ENCODE measurements at regions not wholly inside any gene's neighbourhood (a gene's known extent, or its start where the extent isn't known, plus 50 kb on each side); places are given as distances from the start of the nearest gene placed in this dataset.

DNA sequence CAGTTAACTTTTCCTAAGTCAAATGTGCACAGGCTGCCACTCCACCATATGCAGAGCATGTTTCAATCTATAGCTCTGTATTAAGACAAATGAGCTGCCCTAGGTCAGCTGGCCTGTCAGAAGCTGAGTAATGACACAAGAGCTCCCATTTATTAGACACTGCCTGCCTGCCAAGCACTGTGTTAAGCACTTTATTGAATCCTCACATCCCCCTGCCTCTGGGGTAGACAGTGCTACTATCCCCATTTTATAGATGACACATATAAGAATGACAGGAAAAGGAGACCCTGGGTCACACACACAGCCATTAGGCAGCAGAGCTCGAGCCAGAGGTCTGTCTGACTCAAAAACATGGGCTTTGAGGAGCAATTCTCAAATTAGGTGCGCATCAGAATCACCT lies 179.8 kb upstream of the PDE1C start:
- TF ChIP-seq, protein P1, sequence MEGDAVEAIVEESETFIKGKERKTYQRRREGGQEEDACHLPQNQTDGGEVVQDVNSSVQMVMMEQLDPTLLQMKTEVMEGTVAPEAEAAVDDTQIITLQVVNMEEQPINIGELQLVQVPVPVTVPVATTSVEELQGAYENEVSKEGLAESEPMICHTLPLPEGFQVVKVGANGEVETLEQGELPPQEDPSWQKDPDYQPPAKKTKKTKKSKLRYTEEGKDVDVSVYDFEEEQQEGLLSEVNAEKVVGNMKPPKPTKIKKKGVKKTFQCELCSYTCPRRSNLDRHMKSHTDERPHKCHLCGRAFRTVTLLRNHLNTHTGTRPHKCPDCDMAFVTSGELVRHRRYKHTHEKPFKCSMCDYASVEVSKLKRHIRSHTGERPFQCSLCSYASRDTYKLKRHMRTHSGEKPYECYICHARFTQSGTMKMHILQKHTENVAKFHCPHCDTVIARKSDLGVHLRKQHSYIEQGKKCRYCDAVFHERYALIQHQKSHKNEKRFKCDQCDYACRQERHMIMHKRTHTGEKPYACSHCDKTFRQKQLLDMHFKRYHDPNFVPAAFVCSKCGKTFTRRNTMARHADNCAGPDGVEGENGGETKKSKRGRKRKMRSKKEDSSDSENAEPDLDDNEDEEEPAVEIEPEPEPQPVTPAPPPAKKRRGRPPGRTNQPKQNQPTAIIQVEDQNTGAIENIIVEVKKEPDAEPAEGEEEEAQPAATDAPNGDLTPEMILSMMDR (IDR thresholded peaks at IDR 0.05; ENCODE audit: low read depth, low read length) = no peak
- H3K4me3 ChIP-seq (ENCODE audit: low read depth, low read length) = no peak overlapping the region

DNA sequence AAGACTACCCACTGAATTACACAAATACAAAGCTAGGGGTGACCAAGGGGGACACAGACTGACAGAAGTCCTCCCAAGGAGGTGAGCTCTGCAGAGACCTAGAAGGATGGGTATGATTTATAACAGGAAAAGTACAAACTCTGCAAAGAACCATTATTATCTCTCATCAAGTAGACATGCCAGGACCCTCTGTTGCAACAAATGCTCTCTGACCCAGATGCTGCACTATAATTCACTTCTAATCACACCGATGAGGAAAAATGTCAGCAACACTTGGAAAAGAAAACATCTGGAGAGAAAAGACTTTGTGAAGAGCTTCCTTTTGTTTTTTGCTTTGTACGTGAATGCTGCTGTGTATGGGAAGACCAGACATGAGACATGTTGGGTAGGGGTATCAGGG lies 178.3 kb upstream of the PDE1C start:
- TF ChIP-seq, protein P1 (IDR thresholded peaks at IDR 0.05; ENCODE audit: low read depth, low read length) = no peak
- no peak overlapping the region for H3K4me3 ChIP-seq (ENCODE audit: low read depth, low read length)

DNA sequence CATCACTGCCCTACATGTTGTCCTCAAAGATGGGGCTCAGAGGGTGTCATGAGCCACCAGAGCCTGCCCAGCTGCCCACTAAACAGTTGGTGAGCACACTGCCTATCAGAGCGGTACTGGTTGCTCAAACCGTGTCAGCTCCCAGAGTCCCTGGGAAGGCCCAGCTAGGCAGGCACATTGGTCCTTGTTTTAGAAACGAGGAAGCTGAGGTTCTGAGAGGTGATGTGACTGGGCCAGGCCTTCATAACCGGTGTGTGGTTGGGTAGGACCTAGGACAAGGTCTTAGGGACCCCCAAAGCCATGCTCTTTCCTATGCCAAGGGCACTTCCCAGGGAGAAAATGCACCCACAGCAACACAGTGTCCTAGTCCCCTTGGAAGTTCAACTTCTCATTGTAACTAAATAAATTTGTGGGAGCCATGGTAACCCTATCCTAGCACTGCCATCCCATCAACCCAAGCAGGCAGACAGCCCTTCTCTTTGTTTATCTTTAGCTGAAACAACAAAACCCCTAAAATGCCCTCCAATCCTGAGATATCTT lies 174.7 kb upstream of the PDE1C start:
- H3K4me3 ChIP-seq (ENCODE audit: low read depth, low read length) = no peak overlapping the region
- TF ChIP-seq, protein P1 (IDR thresholded peaks at IDR 0.05; ENCODE audit: low read depth, low read length) = no peak

GRCh38 chr7:32243687-32244290 lies 173.6 kb upstream of the PDE1C start:
- no peak overlapping the region for H3K4me3 ChIP-seq (ENCODE audit: low read depth, low read length)
- TF ChIP-seq, protein P1 (IDR thresholded peaks at IDR 0.05; ENCODE audit: low read depth, low read length) = no peak

- TF ChIP-seq, protein P1 (IDR thresholded peaks at IDR 0.05; ENCODE audit: low read depth, low read length) = no peak
- no peak overlapping the region for H3K4me3 ChIP-seq (ENCODE audit: low read depth, low read length)
Observed at GRCh38 chr7:32242436-32242835, 172.2 kb upstream of the PDE1C start.

- no peak overlapping the region for H3K4me3 ChIP-seq (ENCODE audit: low read depth, low read length)
- TF ChIP-seq, protein P1 (IDR thresholded peaks at IDR 0.05; ENCODE audit: low read depth, low read length) = no peak
Observed at GRCh38 chr7:32241636-32242035, 171.4 kb upstream of the PDE1C start.

GRCh38 chr7:32239764-32240163 lies 169.6 kb upstream of the PDE1C start:
- H3K4me3 ChIP-seq (ENCODE audit: low read depth, low read length) = no peak overlapping the region
- TF ChIP-seq, protein P1 (IDR thresholded peaks at IDR 0.05; ENCODE audit: low read depth, low read length) = no peak
